ENCODE measurements at regions not wholly inside any gene's neighbourhood (a gene's known extent, or its start where the extent isn't known, plus 50 kb on each side); places are given as distances from the start of the nearest gene placed in this dataset.

DNA sequence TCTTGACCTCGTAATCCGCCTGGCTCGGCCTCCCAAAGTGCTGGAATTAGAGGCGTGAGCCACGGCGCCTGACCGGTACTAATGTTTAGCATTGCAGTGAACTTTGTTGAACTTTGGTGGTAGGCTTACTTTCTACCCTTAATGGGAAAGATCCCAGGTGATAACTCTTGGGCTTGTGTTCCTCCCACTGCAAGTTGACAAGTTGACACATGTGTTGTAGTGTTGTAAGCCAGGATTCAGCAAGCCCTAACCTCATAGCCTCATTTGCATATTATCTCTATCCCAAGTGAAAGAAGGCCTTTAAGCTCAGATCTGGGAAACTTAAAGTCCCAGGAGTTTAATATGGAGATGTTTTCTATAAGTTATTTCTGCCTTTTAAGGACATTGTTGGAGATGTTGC is 80.0 kb upstream of the CLCN4 start:
- no peak for TF ChIP-seq POLR2A (IDR thresholded peaks at IDR 0.05)
- TF ChIP-seq, protein P1, sequence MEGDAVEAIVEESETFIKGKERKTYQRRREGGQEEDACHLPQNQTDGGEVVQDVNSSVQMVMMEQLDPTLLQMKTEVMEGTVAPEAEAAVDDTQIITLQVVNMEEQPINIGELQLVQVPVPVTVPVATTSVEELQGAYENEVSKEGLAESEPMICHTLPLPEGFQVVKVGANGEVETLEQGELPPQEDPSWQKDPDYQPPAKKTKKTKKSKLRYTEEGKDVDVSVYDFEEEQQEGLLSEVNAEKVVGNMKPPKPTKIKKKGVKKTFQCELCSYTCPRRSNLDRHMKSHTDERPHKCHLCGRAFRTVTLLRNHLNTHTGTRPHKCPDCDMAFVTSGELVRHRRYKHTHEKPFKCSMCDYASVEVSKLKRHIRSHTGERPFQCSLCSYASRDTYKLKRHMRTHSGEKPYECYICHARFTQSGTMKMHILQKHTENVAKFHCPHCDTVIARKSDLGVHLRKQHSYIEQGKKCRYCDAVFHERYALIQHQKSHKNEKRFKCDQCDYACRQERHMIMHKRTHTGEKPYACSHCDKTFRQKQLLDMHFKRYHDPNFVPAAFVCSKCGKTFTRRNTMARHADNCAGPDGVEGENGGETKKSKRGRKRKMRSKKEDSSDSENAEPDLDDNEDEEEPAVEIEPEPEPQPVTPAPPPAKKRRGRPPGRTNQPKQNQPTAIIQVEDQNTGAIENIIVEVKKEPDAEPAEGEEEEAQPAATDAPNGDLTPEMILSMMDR (IDR thresholded peaks at IDR 0.05) = no peak
- intact Hi-C loops (cut with DNase I; ENCODE audit: low total_unique reads) = no loop called here
- DNase-seq (ENCODE audit: low spot score in 2 of 2) = peak in 1 of 2 donors; percentile 29
- WGBS, 2 donors = 80 to 88% methylated on average over 7 of the region's 7 CpGs
- no peak overlapping the region for H3K4me3 ChIP-seq (ENCODE audit: low read depth, poor library complexity, severe bottlenecking)

DNA sequence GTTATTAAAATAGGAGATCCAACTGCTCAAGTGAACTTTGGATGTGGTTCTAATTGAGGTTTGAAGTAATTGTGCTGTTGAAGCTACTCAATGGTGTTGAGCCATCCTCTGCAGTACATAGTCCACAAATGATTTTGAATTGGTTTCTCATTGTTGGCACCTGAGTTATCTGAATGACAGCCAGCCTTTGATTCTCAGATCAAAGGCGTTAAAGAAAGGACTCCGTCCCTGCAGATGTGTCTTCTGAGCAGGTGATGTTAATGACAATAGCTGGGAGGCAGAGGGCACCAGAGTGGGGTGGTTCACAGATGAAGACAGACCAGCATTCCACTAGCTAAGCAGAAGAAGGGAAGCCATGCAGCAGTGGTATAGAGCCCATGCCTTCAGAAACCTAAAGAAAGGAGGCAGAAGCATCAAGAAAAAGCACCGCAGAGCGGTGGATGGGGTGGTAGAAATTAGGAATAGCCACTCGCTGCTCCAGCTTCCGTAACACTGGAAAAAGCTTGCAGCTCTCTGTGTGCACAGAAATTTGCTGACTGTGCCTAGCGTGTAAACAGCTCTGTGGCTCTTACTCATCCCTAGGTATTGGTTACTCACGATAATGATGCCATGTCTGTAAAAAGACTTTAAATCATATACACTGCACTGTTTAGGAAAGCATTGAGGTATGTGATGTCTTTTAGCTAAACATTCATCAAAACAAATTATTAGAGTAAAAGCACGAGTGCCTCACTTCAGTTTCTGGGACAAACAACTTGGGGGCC is 79.2 kb upstream of the CLCN4 start:
- intact Hi-C loops (cut with DNase I; ENCODE audit: low total_unique reads) = no loop called here
- H3K4me3 ChIP-seq (ENCODE audit: low read depth, poor library complexity, severe bottlenecking) = no peak overlapping the region
- TF ChIP-seq, protein P1 (IDR thresholded peaks at IDR 0.05) = no peak
- no peak for TF ChIP-seq POLR2A (IDR thresholded peaks at IDR 0.05)
- 68 to 77% methylated on average over 9 of the region's 9 CpGs for WGBS, 2 donors
- DNase-seq (ENCODE audit: low spot score in 2 of 2) = peak in 1 of 2 donors; percentile 36

DNA sequence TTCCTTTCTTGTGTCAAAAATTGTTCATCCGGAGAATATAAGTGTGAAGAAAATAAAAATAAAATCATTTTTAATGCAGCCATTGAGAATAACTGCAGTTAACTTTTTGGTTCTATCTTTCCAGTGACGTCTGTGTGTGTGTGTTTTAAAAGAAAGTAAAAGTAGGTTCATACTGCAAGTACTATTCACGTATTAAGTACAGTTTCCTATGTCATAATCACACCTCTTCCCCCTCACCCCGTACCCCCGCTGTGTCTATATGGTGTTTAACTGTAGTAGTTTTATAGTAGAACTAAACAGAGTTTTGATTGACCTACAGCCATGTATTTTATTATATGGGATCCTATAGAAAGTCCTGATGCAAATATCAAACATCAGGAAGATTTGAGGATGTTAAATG is 78.5 kb upstream of the CLCN4 start:
- 84 to 96% methylated on average over 5 of the region's 5 CpGs for WGBS, 2 donors
- intact Hi-C loops (cut with DNase I; ENCODE audit: low total_unique reads) = no loop called here
- peak in 1 of 2 donors; percentile 7 for DNase-seq (ENCODE audit: low spot score in 2 of 2)
- H3K4me3 ChIP-seq (ENCODE audit: low read depth, poor library complexity, severe bottlenecking) = no peak overlapping the region
- TF ChIP-seq, protein P1 (IDR thresholded peaks at IDR 0.05) = no peak
- no peak for TF ChIP-seq POLR2A (IDR thresholded peaks at IDR 0.05)

DNA sequence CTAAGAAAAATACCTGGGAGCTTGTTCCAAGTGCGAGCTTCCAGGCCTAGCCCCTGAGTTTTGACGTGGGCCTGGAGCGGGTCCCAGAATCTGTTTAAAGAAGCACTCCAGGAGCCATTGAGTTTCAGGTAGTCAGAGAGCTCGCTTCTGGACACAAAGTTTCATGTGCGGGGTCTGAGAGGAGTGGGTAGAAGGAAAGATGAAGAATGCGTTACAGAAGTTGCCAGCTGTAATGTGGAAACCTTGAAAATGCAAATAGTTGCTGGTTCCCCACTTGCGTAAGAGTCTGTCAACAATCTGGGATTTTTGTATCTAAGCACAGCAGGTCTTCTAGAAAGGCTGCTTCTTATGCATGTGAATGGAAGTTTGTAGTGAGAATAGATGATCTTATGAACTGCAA is 77.5 kb upstream of the CLCN4 start:
- H3K4me3 ChIP-seq (ENCODE audit: low read depth, poor library complexity, severe bottlenecking) = no peak overlapping the region
- 83 to 87% methylated on average over 7 of the region's 7 CpGs for WGBS, 2 donors
- intact Hi-C loops (cut with DNase I; ENCODE audit: low total_unique reads) = no loop called here
- DNase-seq (ENCODE audit: low spot score in 2 of 2) = peak in 1 of 2 donors; percentile 37
- no peak for TF ChIP-seq POLR2A (IDR thresholded peaks at IDR 0.05)
- TF ChIP-seq, protein P1 (IDR thresholded peaks at IDR 0.05) = no peak

DNA sequence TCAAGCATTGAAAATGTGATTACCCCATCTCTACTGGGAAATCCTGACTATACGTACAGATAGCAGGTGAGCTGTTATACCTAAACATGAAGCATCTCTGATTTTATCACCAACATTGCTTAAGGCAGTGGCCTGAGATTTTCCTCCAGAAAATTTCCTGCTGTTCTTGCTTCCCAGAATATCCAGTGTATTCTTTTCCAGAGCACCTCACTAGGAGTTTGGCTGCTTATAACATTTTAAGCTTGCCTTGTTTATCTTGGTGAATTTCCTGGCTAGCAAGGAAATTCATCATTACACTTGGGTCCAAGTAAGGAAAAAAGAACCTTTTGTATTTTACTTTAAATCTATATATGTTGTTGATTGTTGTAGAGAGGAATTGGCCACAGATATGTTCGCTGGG is 73.0 kb upstream of the CLCN4 start:
- intact Hi-C loops (cut with DNase I; ENCODE audit: low total_unique reads) = no loop called here
- WGBS, 2 donors = 58 to 59% methylated on average over 2 of the region's 2 CpGs
- no peak for DNase-seq (ENCODE audit: low spot score in 2 of 2)
- TF ChIP-seq, protein P1 (IDR thresholded peaks at IDR 0.05) = no peak
- no peak for TF ChIP-seq POLR2A (IDR thresholded peaks at IDR 0.05)
- H3K4me3 ChIP-seq (ENCODE audit: low read depth, poor library complexity, severe bottlenecking) = no peak overlapping the region

DNA sequence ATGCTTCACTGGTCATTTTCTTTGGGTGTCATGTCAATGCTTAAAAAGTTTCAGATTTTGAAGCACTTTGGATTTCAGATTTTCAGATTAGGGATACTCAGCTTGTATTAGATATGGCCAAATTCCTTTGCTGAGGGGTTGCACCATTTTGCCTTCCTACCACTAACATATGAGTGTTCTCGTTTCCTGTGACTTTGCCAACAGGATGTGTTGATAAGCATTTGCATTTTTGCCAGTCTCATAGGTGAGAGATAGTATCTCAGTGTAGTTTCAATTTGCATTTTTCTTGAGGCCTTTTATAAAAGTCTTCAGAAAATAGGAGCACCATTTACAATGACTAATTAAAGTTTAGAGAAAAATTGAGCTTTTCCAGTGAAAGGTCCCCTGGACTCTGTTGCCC is 71.6 kb upstream of the CLCN4 start:
- 25 to 27% methylated on average over 1 of the region's 1 CpG for WGBS, 2 donors
- no peak for DNase-seq (ENCODE audit: low spot score in 2 of 2)
- no peak overlapping the region for H3K4me3 ChIP-seq (ENCODE audit: low read depth, poor library complexity, severe bottlenecking)
- no peak for TF ChIP-seq POLR2A (IDR thresholded peaks at IDR 0.05)
- TF ChIP-seq, protein P1 (IDR thresholded peaks at IDR 0.05) = no peak
- intact Hi-C loops (cut with DNase I; ENCODE audit: low total_unique reads) = no loop called here

Data from lower leg skin (tissue), 4 donors.